ENCODE measurements at regions not wholly inside any gene's neighbourhood (a gene's known extent, or its start where the extent isn't known, plus 50 kb on each side); places are given as distances from the start of the nearest gene placed in this dataset.

DNA sequence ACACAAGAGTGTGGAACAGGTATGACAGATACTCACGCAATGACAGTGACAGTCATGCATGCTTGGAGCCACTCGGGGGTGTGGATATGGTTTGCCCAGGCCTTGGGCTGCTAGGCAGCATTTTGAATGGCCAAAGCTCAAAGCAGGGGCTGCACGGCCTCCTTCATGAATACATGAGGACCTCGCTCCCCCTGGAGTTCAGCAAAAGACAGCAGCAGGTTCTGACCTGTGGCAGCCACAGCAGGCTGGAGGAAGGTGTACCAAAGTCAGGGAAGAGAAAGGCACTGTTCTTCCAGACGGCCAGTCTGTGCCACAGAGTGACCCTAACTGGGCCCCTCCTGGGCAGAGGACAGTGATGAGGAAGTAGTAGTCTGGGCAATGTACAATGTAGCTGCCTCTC, 88.2 kb upstream of the C2CD4B start:
- TF ChIP-seq, protein P1, sequence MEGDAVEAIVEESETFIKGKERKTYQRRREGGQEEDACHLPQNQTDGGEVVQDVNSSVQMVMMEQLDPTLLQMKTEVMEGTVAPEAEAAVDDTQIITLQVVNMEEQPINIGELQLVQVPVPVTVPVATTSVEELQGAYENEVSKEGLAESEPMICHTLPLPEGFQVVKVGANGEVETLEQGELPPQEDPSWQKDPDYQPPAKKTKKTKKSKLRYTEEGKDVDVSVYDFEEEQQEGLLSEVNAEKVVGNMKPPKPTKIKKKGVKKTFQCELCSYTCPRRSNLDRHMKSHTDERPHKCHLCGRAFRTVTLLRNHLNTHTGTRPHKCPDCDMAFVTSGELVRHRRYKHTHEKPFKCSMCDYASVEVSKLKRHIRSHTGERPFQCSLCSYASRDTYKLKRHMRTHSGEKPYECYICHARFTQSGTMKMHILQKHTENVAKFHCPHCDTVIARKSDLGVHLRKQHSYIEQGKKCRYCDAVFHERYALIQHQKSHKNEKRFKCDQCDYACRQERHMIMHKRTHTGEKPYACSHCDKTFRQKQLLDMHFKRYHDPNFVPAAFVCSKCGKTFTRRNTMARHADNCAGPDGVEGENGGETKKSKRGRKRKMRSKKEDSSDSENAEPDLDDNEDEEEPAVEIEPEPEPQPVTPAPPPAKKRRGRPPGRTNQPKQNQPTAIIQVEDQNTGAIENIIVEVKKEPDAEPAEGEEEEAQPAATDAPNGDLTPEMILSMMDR (IDR thresholded peaks at IDR 0.05; ENCODE audit: insufficient read depth, low read depth, low read length): no peak
- TF ChIP-seq EZH2 (IDR thresholded peaks at IDR 0.05; ENCODE audit: insufficient read depth, low read length): no peak
